Loucy (cell line): ENCODE measurements at regions not wholly inside any gene's neighbourhood (a gene's known extent, or its start where the extent isn't known, plus 50 kb on each side); places are given as distances from the start of the nearest gene placed in this dataset.

ENCODE experiments used
- H2AFZ ChIP-seq: fragments of 200-600 bp; sonication (generic); 2 replicates; pipeline ENCODE4 v1.6.0; 2016; ENCODE audit warnings: antibody characterized with exemption, mild to moderate bottlenecking, low read length, moderate library complexity
- H3F3A ChIP-seq: fragments of 200-600 bp; 2 replicates; pipeline ENCODE4 v1.6.0; 2016; ENCODE audit warnings: antibody characterized with exemption, low read depth, mild to moderate bottlenecking
- H3K27me3 ChIP-seq: fragments of 200-600 bp; sonication (generic); 2 replicates; pipeline ENCODE4 v1.6.1; 2014; ENCODE audit warnings: low read length, mild to moderate bottlenecking; ENCODE audit not compliant: insufficient read depth, poor library complexity, severe bottlenecking
- H3K36me3 ChIP-seq: fragments of 200-600 bp; sonication (generic); 2 replicates; pipeline ENCODE4 v1.6.1; 2016; ENCODE audit warnings: low read length; ENCODE audit not compliant: insufficient read depth
- H3K4me1 ChIP-seq: fragments of 200-600 bp; sonication (generic); 2 replicates; pipeline ENCODE4 v1.5.1; 2014; ENCODE audit warnings: low read length, mild to moderate bottlenecking; ENCODE audit not compliant: insufficient read depth, poor library complexity, severe bottlenecking
- H3K4me2 ChIP-seq: fragments of 200-600 bp; sonication (generic); 2 replicates; pipeline ENCODE4 v1.6.0; 2014; ENCODE audit warnings: antibody characterized with exemption, low read length, low read depth, mild to moderate bottlenecking; ENCODE audit not compliant: poor library complexity, severe bottlenecking
- H3K4me3 ChIP-seq: fragments of 200-600 bp; sonication (generic); 2 replicates; pipeline ENCODE4 v1.5.1; 2014; ENCODE audit warnings: low read length, mild to moderate bottlenecking, mixed read lengths; ENCODE audit not compliant: poor library complexity, severe bottlenecking
- H3K79me2 ChIP-seq: fragments of 200-600 bp; sonication (generic); 2 replicates; pipeline ENCODE4 v1.6.1; 2014; ENCODE audit warnings: low read length; ENCODE audit not compliant: insufficient read depth
- H3K9ac ChIP-seq: fragments of 200-600 bp; sonication (generic); 2 replicates; pipeline ENCODE4 v1.6.0; 2014; ENCODE audit warnings: mild to moderate bottlenecking, low read depth, low read length, moderate library complexity; ENCODE audit not compliant: poor library complexity, severe bottlenecking
- H3K9me2 ChIP-seq: fragments of 200-600 bp; sonication (generic); replicated peaks from 2 replicates; pipeline ENCODE4 v1.6.1; 2016; ENCODE audit warnings: low read depth, low read length, mixed read lengths
- H3K9me3 ChIP-seq: fragments of 200-600 bp; sonication (generic); 2 replicates; pipeline ENCODE4 v1.6.1; 2014; ENCODE audit warnings: mild to moderate bottlenecking, antibody characterized with exemption, low read length, low read depth; ENCODE audit not compliant: insufficient read depth
- H4K20me1 ChIP-seq: fragments of 200-600 bp; sonication (generic); 2 replicates; pipeline ENCODE4 v1.6.0; 2014; ENCODE audit warnings: antibody characterized with exemption, low read length, mild to moderate bottlenecking; ENCODE audit not compliant: insufficient read depth, poor library complexity, severe bottlenecking
- CTCF ChIP-seq: fragments of 200-600 bp; sonication (generic); conservative IDR thresholded peaks from 2 replicates; pipeline ENCODE4 v1.5.1; 2014; ENCODE audit warnings: mild to moderate bottlenecking, antibody characterized with exemption, low read length
- EZH2phosphoT487 ChIP-seq: fragments of 200-600 bp; IDR thresholded peaks from 2 replicates; pipeline ENCODE4 v1.6.1; 2018; ENCODE audit warnings: antibody characterized with exemption, mild to moderate bottlenecking, moderate library complexity, borderline replicate concordance

GRCh38 chr6:51542475-51542874 is 544.9 kb downstream of the PKHD1 start:
- H4K20me1 ChIP-seq = no peaks in the 10 kb centered on the region
- H3K9me2 ChIP-seq = no peaks in the 10 kb centered on the region
- H3K4me1 ChIP-seq = no peaks in the 10 kb centered on the region
- H3K27me3 ChIP-seq = no peaks in the 10 kb centered on the region
- no peaks in the 10 kb centered on the region for H3K9me3 ChIP-seq
- no peaks in the 10 kb centered on the region for H3K36me3 ChIP-seq
- no peak overlapping the region for H3K4me2 ChIP-seq
- H3K9ac ChIP-seq = no peak overlapping the region
- H3F3A ChIP-seq = no peaks in the 10 kb centered on the region
- H2AFZ ChIP-seq = no peak overlapping the region
- TF ChIP-seq CTCF (no peak), EZH2phosphoT487 (no peak)
- no peaks in the 10 kb centered on the region for H3K79me2 ChIP-seq
- no peak overlapping the region for H3K4me3 ChIP-seq

GRCh38 chr6:51550243-51550642 is 537.2 kb downstream of the PKHD1 start:
- no peaks in the 10 kb centered on the region for H3K36me3 ChIP-seq
- no peaks in the 10 kb centered on the region for H3K27me3 ChIP-seq
- H3K4me1 ChIP-seq = no peaks in the 10 kb centered on the region
- TF ChIP-seq EZH2phosphoT487 (no peak), CTCF (no peak)
- H3K4me2 ChIP-seq = no peak overlapping the region
- no peaks in the 10 kb centered on the region for H3K9me3 ChIP-seq
- no peaks in the 10 kb centered on the region for H3K79me2 ChIP-seq
- H3F3A ChIP-seq = no peaks in the 10 kb centered on the region
- no peaks in the 10 kb centered on the region for H4K20me1 ChIP-seq
- H3K9ac ChIP-seq = no peak overlapping the region
- no peaks in the 10 kb centered on the region for H3K9me2 ChIP-seq
- H2AFZ ChIP-seq = no peak overlapping the region
- H3K4me3 ChIP-seq = no peak overlapping the region

- Histone ChIP-seq H3K4me2 (no peak overlapping the region), H3F3A (no peaks in the 10 kb centered on the region), H3K4me3 (no peak overlapping the region), H3K79me2 (no peaks in the 10 kb centered on the region), H3K9ac (no peak overlapping the region), H3K4me1 (no peaks in the 10 kb centered on the region), H3K36me3 (no peaks in the 10 kb centered on the region), H3K9me3 (no peaks in the 10 kb centered on the region), H3K9me2 (no peaks in the 10 kb centered on the region), H4K20me1 (no peaks in the 10 kb centered on the region), H3K27me3 (no peaks in the 10 kb centered on the region), H2AFZ (no peak overlapping the region)
- TF ChIP-seq CTCF (no peak), EZH2phosphoT487 (no peak)
Observed at GRCh38 chr6:51552435-51552834, 535.0 kb downstream of the PKHD1 start.
